Thyroid gland (tissue), 4 donors: ENCODE measurements at regions not wholly inside any gene's neighbourhood (a gene's known extent, or its start where the extent isn't known, plus 50 kb on each side); places are given as distances from the start of the nearest gene placed in this dataset.

ENCODE experiments used
- POLR2A ChIP-seq, 2 donors: fragments of 450-650 bp; IDR thresholded peaks; one replicate each; pipeline ENCODE4 v1.6.1; 2017; ENCODE audit warnings: antibody characterized with exemption in 2 of 2, mild to moderate bottlenecking in 2 of 2, moderate library complexity in 1 of 2
- TF ChIP-seq, protein P1 (sequence below), 6 experiments: fragments of 200-600 bp in 3 of 6; fragments of 450-650 bp in 3 of 6; sonication (generic) in 3 of 6; IDR thresholded peaks; one replicate each; pipeline ENCODE4 v1.5.1; 2016 to 2019; ENCODE audit warnings: antibody characterized with exemption in 6 of 6, mild to moderate bottlenecking in 2 of 6, inconsistent platforms in 1 of 6, moderate library complexity in 1 of 6

DNA sequence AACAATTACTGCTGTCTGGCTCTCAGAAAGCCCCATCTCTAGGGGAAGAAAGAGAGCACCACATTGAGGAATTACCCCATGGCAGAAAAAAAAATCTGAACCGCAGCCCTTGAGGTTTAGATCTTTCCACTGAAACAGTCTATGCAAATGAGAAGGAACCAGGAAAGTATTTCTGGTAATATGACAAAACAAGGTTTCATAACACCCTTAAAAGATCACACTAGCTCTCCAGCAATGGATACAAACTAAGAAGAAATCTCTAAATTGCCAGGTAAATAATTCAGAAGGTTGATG lies 427.1 kb downstream of the PRELID2 start:
- TF ChIP-seq, protein P1, sequence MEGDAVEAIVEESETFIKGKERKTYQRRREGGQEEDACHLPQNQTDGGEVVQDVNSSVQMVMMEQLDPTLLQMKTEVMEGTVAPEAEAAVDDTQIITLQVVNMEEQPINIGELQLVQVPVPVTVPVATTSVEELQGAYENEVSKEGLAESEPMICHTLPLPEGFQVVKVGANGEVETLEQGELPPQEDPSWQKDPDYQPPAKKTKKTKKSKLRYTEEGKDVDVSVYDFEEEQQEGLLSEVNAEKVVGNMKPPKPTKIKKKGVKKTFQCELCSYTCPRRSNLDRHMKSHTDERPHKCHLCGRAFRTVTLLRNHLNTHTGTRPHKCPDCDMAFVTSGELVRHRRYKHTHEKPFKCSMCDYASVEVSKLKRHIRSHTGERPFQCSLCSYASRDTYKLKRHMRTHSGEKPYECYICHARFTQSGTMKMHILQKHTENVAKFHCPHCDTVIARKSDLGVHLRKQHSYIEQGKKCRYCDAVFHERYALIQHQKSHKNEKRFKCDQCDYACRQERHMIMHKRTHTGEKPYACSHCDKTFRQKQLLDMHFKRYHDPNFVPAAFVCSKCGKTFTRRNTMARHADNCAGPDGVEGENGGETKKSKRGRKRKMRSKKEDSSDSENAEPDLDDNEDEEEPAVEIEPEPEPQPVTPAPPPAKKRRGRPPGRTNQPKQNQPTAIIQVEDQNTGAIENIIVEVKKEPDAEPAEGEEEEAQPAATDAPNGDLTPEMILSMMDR (IDR thresholded peaks at IDR 0.05): no peak
- TF ChIP-seq POLR2A (IDR thresholded peaks at IDR 0.05): no peak
